ENCODE measurements at regions not wholly inside any gene's neighbourhood (a gene's known extent, or its start where the extent isn't known, plus 50 kb on each side); places are given as distances from the start of the nearest gene placed in this dataset.
A peak's percentile ranks its signal among the peaks of the same experiment; 100 is the strongest.

DNA sequence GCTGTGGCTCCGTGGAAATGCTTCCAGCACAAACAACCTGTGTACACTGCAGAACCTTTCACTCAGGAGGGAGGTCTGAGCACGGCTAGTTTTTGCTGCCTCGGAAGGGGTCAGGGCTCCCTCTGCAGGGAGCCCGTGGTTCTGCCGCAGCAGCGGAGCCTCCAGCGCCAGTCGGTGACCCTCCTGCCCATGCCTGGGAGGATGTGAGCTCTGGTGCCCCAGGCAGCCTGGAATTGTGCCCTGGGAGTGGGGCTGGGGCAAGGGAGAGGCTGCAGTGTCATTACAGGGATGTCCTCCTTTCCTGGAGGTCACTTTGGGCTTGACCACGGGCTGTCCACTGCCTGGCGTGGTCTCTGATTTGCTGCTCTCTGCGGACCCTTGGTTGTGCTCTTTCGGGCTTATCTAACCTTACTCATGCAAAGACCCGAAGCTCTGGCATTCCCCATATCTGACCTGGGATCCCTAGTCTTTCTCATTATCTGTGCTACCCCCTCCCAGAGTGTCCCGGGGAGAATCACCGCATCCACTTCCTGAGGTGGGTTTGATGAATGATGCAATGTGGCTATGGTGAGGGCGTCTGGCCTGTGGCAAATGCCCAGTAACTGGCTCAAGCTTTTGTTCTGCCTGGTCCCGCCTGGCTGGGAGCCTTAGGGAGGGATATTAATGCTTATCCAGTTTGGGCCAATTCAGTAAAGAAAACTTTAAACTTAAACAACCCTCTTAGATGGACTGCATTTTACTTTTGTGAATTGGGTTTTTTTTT lies 59.6 kb upstream of the TAGAP start:
- Histone ChIP-seq H3K27me3 (ENCODE audit: insufficient read depth, poor library complexity, severe bottlenecking) (no peaks in the 10 kb centered on the region), H3K4me3 (replicated peaks; ENCODE audit: insufficient read depth, low read length) (no peak overlapping the region), H3K27ac (replicated peaks) (peak overlapping the region; percentile 52)
- TF ChIP-seq, protein P1, sequence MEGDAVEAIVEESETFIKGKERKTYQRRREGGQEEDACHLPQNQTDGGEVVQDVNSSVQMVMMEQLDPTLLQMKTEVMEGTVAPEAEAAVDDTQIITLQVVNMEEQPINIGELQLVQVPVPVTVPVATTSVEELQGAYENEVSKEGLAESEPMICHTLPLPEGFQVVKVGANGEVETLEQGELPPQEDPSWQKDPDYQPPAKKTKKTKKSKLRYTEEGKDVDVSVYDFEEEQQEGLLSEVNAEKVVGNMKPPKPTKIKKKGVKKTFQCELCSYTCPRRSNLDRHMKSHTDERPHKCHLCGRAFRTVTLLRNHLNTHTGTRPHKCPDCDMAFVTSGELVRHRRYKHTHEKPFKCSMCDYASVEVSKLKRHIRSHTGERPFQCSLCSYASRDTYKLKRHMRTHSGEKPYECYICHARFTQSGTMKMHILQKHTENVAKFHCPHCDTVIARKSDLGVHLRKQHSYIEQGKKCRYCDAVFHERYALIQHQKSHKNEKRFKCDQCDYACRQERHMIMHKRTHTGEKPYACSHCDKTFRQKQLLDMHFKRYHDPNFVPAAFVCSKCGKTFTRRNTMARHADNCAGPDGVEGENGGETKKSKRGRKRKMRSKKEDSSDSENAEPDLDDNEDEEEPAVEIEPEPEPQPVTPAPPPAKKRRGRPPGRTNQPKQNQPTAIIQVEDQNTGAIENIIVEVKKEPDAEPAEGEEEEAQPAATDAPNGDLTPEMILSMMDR (IDR thresholded peaks at IDR 0.05; ENCODE audit: insufficient read depth, low read length): peak; percentile 97
- TF ChIP-seq, protein P2, sequence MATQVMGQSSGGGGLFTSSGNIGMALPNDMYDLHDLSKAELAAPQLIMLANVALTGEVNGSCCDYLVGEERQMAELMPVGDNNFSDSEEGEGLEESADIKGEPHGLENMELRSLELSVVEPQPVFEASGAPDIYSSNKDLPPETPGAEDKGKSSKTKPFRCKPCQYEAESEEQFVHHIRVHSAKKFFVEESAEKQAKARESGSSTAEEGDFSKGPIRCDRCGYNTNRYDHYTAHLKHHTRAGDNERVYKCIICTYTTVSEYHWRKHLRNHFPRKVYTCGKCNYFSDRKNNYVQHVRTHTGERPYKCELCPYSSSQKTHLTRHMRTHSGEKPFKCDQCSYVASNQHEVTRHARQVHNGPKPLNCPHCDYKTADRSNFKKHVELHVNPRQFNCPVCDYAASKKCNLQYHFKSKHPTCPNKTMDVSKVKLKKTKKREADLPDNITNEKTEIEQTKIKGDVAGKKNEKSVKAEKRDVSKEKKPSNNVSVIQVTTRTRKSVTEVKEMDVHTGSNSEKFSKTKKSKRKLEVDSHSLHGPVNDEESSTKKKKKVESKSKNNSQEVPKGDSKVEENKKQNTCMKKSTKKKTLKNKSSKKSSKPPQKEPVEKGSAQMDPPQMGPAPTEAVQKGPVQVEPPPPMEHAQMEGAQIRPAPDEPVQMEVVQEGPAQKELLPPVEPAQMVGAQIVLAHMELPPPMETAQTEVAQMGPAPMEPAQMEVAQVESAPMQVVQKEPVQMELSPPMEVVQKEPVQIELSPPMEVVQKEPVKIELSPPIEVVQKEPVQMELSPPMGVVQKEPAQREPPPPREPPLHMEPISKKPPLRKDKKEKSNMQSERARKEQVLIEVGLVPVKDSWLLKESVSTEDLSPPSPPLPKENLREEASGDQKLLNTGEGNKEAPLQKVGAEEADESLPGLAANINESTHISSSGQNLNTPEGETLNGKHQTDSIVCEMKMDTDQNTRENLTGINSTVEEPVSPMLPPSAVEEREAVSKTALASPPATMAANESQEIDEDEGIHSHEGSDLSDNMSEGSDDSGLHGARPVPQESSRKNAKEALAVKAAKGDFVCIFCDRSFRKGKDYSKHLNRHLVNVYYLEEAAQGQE (IDR thresholded peaks at IDR 0.05; ENCODE audit: insufficient replicate concordance, low read depth): no peak
- peak; percentile 62 to 85 for DNase-seq (ENCODE audit: low read depth in 1 of 2, low spot score in 1 of 2)

DNA sequence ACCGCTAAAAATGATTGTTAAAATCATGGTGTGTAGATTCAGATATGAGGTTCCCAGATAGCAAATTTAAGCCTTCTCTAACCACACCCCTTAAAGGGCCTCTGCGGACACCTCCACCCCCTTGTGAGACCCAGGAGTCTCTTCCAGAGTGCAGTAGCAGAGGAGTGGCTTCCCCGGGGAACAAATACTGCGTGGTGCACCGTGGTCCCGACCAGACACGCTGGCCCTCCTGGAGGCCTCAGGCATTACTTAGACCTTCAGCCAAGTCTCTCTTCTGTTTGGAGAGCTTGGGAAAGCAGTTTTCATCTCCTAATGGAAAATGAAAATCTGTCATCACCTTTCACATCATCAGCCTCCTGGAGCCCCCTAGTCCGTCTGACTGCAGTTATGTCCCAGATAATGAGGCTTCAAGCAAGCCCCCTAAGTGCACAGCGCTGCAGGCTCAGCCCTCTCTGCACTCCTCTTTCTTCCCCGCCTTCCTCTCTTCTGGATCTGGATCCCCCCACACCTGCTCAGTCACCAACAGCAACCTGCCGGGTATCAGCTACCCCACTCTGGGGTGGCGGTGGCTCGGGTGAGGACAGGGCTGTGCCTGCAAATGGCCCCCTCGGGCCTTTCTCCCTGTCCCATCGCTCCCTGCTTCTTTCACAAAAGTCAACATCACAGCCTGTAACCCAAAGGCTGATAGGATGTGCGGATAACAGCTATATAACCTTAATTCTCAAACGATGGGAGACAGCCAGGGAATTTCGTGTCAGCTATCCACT lies 58.8 kb upstream of the TAGAP start:
- DNase-seq (ENCODE audit: low read depth in 1 of 2, low spot score in 1 of 2): no peak
- Histone ChIP-seq H3K27ac (replicated peaks) (peak overlapping the region; percentile 52), H3K4me3 (replicated peaks; ENCODE audit: insufficient read depth, low read length) (no peak overlapping the region), H3K27me3 (ENCODE audit: insufficient read depth, poor library complexity, severe bottlenecking) (no peaks in the 10 kb centered on the region)
- no peak for TF ChIP-seq POLR2AphosphoS5 (IDR thresholded peaks at IDR 0.05; ENCODE audit: low read depth)
- TF ChIP-seq, protein P2 (IDR thresholded peaks at IDR 0.05; ENCODE audit: insufficient replicate concordance, low read depth): no peak

DNA sequence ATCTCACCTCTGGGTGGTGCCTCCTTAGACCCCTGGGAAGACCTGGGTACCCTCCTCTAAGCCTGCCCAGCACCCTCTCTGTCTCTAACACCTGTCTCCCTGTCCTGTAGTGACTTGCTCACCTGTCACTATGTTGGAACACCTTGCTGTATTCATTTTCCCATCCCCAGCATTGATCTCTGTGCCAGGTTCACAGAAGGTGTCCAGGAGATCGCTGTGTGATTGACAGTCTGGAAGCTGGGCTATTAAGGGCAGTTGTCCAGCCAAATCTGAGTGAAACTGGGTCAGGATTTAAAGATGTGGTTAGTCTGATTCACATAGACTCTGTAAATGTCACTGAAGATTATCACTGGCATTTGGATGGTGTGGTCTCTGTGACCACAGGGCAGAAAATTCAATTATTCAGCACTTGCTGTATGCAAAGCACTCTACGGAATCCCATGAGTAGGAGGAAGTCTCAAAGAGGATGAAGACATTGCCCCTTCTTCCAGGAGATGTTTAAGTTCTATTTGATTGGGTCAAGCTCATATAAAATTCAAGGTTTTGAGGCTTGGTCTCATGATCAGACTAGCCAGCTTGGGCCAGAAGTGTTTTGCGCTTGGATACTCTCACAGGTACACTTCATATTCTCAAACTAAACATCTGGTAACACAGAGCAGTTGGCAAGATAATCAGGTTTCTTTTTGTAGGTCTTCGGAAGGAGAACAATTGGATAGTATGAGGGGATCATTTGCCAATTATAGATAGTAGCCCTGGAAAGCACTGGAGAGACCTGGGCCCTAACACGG lies 57.8 kb upstream of the TAGAP start:
- DNase-seq (ENCODE audit: low read depth in 1 of 2, low spot score in 1 of 2): no peak
- no peak overlapping the region for H3K27ac ChIP-seq (replicated peaks)
- no peak for TF ChIP-seq POLR2AphosphoS5 (IDR thresholded peaks at IDR 0.05; ENCODE audit: low read depth)
- no peak for TF ChIP-seq GABPA (IDR thresholded peaks at IDR 0.05; ENCODE audit: low read depth)
- TF ChIP-seq, protein P2 (IDR thresholded peaks at IDR 0.05; ENCODE audit: insufficient replicate concordance, low read depth): no peak
- no peak for TF ChIP-seq SPI1 (IDR thresholded peaks at IDR 0.05; ENCODE audit: borderline replicate concordance, low read depth)
- TF ChIP-seq, protein P1 (IDR thresholded peaks at IDR 0.05; ENCODE audit: insufficient read depth, low read length): no peak
- H3K4me3 ChIP-seq (replicated peaks; ENCODE audit: insufficient read depth, low read length): no peak overlapping the region
- no peaks in the 10 kb centered on the region for H3K27me3 ChIP-seq (ENCODE audit: insufficient read depth, poor library complexity, severe bottlenecking)

All from HL-60 (cell line).